ENCODE measurements at regions not wholly inside any gene's neighbourhood (a gene's known extent, or its start where the extent isn't known, plus 50 kb on each side); places are given as distances from the start of the nearest gene placed in this dataset.

DNA sequence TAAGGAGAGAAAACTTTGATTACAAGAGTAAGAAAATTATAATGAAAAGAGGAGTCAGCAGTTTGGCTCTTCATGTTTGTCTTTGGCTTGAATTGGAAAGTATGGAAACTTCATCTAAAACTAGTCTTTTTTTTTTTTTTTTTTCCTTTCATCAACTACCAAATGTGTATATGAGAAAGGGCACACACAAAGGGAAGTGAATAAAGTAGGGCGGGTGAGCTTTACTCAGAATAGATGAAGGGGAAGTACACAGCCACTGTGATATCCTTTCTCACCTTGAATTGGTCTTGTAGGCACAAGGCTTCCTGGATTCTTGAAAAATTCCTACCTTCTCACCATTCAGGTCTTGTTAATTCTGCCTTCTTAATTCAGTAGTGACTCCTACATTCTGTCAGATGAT is 652.3 kb upstream of the KCNMB2 start:
- H3K4me2 ChIP-seq (ENCODE audit: insufficient read depth, low read length) = no peak overlapping the region
- no peaks in the 10 kb centered on the region for H3K36me3 ChIP-seq (ENCODE audit: insufficient read depth, low read length)
- no peaks in the 10 kb centered on the region for H3K79me2 ChIP-seq (ENCODE audit: insufficient read depth, low read length)
- no peaks in the 10 kb centered on the region for H3K4me1 ChIP-seq (ENCODE audit: insufficient read depth, low read length)
- H3K4me3 ChIP-seq (ENCODE audit: insufficient read depth, low read length) = no peak overlapping the region
- no peaks in the 10 kb centered on the region for H3K27me3 ChIP-seq (ENCODE audit: insufficient read depth, low read length)
- no peaks in the 10 kb centered on the region for H4K20me1 ChIP-seq (ENCODE audit: insufficient read depth, low read length)
- TF ChIP-seq, protein P1, sequence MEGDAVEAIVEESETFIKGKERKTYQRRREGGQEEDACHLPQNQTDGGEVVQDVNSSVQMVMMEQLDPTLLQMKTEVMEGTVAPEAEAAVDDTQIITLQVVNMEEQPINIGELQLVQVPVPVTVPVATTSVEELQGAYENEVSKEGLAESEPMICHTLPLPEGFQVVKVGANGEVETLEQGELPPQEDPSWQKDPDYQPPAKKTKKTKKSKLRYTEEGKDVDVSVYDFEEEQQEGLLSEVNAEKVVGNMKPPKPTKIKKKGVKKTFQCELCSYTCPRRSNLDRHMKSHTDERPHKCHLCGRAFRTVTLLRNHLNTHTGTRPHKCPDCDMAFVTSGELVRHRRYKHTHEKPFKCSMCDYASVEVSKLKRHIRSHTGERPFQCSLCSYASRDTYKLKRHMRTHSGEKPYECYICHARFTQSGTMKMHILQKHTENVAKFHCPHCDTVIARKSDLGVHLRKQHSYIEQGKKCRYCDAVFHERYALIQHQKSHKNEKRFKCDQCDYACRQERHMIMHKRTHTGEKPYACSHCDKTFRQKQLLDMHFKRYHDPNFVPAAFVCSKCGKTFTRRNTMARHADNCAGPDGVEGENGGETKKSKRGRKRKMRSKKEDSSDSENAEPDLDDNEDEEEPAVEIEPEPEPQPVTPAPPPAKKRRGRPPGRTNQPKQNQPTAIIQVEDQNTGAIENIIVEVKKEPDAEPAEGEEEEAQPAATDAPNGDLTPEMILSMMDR (IDR thresholded peaks at IDR 0.05; ENCODE audit: extremely low read depth, low read depth, low read length) = no peak
- H2AFZ ChIP-seq (ENCODE audit: low read length) = no peak overlapping the region
- H3K9me3 ChIP-seq (ENCODE audit: low read depth, low read length) = no peaks in the 10 kb centered on the region
- H3K27ac ChIP-seq (ENCODE audit: low read depth, low read length) = no peak overlapping the region
- DNase-seq (ENCODE audit: insufficient read length, low spot score, missing footprints) = no peak

DNA sequence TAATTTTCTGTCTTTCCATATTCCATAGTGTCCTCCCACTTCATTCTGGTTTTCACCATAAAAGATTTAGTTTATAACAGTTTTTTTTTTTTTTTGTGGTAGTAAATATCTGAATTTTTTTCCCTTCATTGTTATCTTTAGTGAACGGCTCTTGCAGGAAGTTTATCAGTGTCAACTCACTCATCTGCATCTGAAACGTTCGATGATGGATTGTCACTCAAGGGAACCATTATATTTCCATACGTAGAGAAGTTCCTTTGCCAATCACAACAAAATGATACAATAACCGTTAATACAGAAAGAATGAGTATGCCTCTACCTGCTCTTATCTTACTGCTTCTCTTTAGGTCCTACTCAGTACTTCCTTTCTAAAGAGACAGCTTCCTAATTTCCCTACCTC is 651.2 kb upstream of the KCNMB2 start:
- Histone ChIP-seq H3K27me3 (ENCODE audit: insufficient read depth, low read length) (no peaks in the 10 kb centered on the region), H3K4me2 (ENCODE audit: insufficient read depth, low read length) (no peak overlapping the region), H4K20me1 (ENCODE audit: insufficient read depth, low read length) (no peaks in the 10 kb centered on the region)

DNA sequence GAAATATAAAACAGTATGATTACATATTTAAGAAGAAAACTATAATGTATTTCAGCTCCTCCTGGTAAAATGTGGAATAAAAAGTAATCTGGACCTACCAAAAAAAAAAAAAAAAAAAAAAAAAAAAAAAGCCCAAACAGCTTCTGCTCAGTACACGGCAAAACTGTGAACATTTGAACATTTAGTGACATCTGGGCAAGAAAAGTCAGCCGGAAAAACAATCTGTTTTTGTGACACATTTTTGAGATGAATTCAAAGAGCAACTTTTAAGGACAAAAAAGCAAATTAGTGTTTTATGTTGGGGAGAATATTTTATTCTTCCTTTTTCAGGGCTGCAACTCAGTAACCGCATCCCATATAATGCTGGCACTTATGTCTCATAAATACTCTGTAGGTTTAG is 649.7 kb upstream of the KCNMB2 start:
- no peak overlapping the region for H3K4me3 ChIP-seq (ENCODE audit: insufficient read depth, low read length)

More for the DNA sequence above, 651.2 kb upstream of the KCNMB2 start:
- H3K79me2 ChIP-seq (ENCODE audit: insufficient read depth, low read length) = no peaks in the 10 kb centered on the region
- H3K4me3 ChIP-seq (ENCODE audit: insufficient read depth, low read length) = no peak overlapping the region
- TF ChIP-seq, protein P1 (IDR thresholded peaks at IDR 0.05; ENCODE audit: extremely low read depth, low read depth, low read length) = no peak
- no peaks in the 10 kb centered on the region for H3K4me1 ChIP-seq (ENCODE audit: insufficient read depth, low read length)
- DNase-seq (ENCODE audit: insufficient read length, low spot score, missing footprints) = no peak
- no peaks in the 10 kb centered on the region for H3K36me3 ChIP-seq (ENCODE audit: insufficient read depth, low read length)
- no peak overlapping the region for H2AFZ ChIP-seq (ENCODE audit: low read length)
- H3K27ac ChIP-seq (ENCODE audit: low read depth, low read length) = no peak overlapping the region
- H3K9me3 ChIP-seq (ENCODE audit: low read depth, low read length) = no peaks in the 10 kb centered on the region

GRCh38 chr3:177887475-177887874 is 648.8 kb upstream of the KCNMB2 start:
- no peak for DNase-seq (ENCODE audit: insufficient read length, low spot score, missing footprints)
- H3K27me3 ChIP-seq (ENCODE audit: insufficient read depth, low read length) = no peaks in the 10 kb centered on the region
- H3K9me3 ChIP-seq (ENCODE audit: low read depth, low read length) = no peaks in the 10 kb centered on the region
- H3K36me3 ChIP-seq (ENCODE audit: insufficient read depth, low read length) = no peaks in the 10 kb centered on the region
- H3K79me2 ChIP-seq (ENCODE audit: insufficient read depth, low read length) = no peaks in the 10 kb centered on the region
- no peak overlapping the region for H3K4me2 ChIP-seq (ENCODE audit: insufficient read depth, low read length)
- H2AFZ ChIP-seq (ENCODE audit: low read length) = peak overlapping the region; percentile 72
- no peaks in the 10 kb centered on the region for H4K20me1 ChIP-seq (ENCODE audit: insufficient read depth, low read length)
- H3K27ac ChIP-seq (ENCODE audit: low read depth, low read length) = no peak overlapping the region
- no peaks in the 10 kb centered on the region for H3K4me1 ChIP-seq (ENCODE audit: insufficient read depth, low read length)
- no peak overlapping the region for H3K4me3 ChIP-seq (ENCODE audit: insufficient read depth, low read length)
- TF ChIP-seq, protein P1 (IDR thresholded peaks at IDR 0.05; ENCODE audit: extremely low read depth, low read depth, low read length) = no peak

More for the DNA sequence above, 649.7 kb upstream of the KCNMB2 start:
- Histone ChIP-seq H3K27ac (ENCODE audit: low read depth, low read length) (no peak overlapping the region), H3K27me3 (ENCODE audit: insufficient read depth, low read length) (no peaks in the 10 kb centered on the region), H4K20me1 (ENCODE audit: insufficient read depth, low read length) (no peaks in the 10 kb centered on the region), H3K36me3 (ENCODE audit: insufficient read depth, low read length) (no peaks in the 10 kb centered on the region), H3K79me2 (ENCODE audit: insufficient read depth, low read length) (no peaks in the 10 kb centered on the region), H3K4me2 (ENCODE audit: insufficient read depth, low read length) (no peak overlapping the region), H3K4me1 (ENCODE audit: insufficient read depth, low read length) (no peaks in the 10 kb centered on the region), H2AFZ (ENCODE audit: low read length) (no peak overlapping the region), H3K9me3 (ENCODE audit: low read depth, low read length) (no peaks in the 10 kb centered on the region)
- DNase-seq (ENCODE audit: insufficient read length, low spot score, missing footprints) = no peak
- TF ChIP-seq, protein P1 (IDR thresholded peaks at IDR 0.05; ENCODE audit: extremely low read depth, low read depth, low read length) = no peak

All from osteoblast (primary cell).